ENCODE measurements at regions not wholly inside any gene's neighbourhood (a gene's known extent, or its start where the extent isn't known, plus 50 kb on each side); places are given as distances from the start of the nearest gene placed in this dataset.

DNA sequence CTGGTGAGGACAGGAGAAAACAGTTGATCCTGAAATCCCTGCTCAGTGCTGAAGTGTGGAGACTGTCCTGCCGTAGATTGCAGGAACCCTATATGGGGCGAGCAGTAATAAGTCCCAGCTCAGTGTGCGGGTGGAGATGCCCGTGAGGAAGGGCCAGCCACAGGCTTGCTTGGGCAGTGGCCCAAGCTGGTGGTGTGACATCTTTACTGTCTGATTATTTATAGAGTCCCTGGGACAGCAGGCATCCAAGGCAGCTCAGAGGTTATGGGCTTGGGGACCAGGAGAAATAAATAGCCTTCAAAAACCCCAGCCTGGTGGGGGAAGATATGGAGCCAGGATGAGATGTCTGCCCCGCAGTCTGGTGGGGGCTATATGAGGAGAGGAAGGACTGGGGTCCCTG is 170.7 kb upstream of the POU3F1 start:
- Histone ChIP-seq H3K9me3 (ENCODE audit: control insufficient read depth, low read depth, low read length) (no peaks in the 10 kb centered on the region), H3K18ac (ENCODE audit: insufficient read length, low read depth, low read length) (no peak overlapping the region), H3K56ac (ENCODE audit: insufficient read length, low read depth, low read length) (no peak overlapping the region), H3K14ac (ENCODE audit: insufficient read depth, low read length) (no peak overlapping the region), H2AK5ac (ENCODE audit: insufficient read length, low read length) (no peak overlapping the region), H2BK20ac (ENCODE audit: low read depth, low read length, poor library complexity, severe bottlenecking) (no peak overlapping the region), H4K8ac (replicated peaks; ENCODE audit: insufficient read length, low read depth, low read length) (no peak overlapping the region), H3K23ac (ENCODE audit: insufficient read length, low read depth, low read length) (no peak overlapping the region), H3K4me1 (ENCODE audit: insufficient read depth, low read length) (peaks cover 9% of the 10 kb centered on the region), H3K4me2 (ENCODE audit: insufficient read depth, insufficient read length, low read length) (no peak overlapping the region), H2BK120ac (ENCODE audit: low read depth, low read length, poor library complexity, severe bottlenecking) (no peak overlapping the region), H4K91ac (ENCODE audit: insufficient read length, low read depth, low read length) (no peak overlapping the region), H4K20me1 (ENCODE audit: control insufficient read depth, insufficient read depth, insufficient read length) (no peaks in the 10 kb centered on the region), H4K5ac (ENCODE audit: insufficient read length, low read depth, low read length) (no peak overlapping the region), H3K79me1 (ENCODE audit: insufficient read depth, low read depth, low read length, poor library complexity, severe bottlenecking) (no peaks in the 10 kb centered on the region), H3T11ph (ENCODE audit: low read length) (no peak overlapping the region), H3K27me3 (ENCODE audit: insufficient read depth, low read length) (no peaks in the 10 kb centered on the region; the same call in 1 of the 2 replicates), H3K4ac (ENCODE audit: low read depth, low read length) (no peak overlapping the region), H2AFZ (ENCODE audit: low read length) (no peak overlapping the region), H2BK12ac (ENCODE audit: insufficient read length, low read depth, low read length) (no peak overlapping the region), H3K9ac (ENCODE audit: extremely low read depth, insufficient read length, low read length) (no peak overlapping the region), H2BK15ac (ENCODE audit: low read depth, low read length) (no peak overlapping the region), H3K79me2 (ENCODE audit: insufficient read depth, low read length) (no peaks in the 10 kb centered on the region), H3K23me2 (ENCODE audit: insufficient read length, low read depth, low read length, poor library complexity, severe bottlenecking) (no peaks in the 10 kb centered on the region), H2BK5ac (ENCODE audit: insufficient read length, low read length) (no peak overlapping the region), H3K27ac (ENCODE audit: insufficient read length, low read depth, low read length) (no peak overlapping the region)
- Mint-ChIP-seq H3K27ac (peak overlapping the region in 1 of 3 experiments; percentile 49; a peak in 1 of 7 replicates), H3K4me1 (peaks cover 46 to 49% of the 10 kb centered on the region in 2 experiments), H3K27me3 (ENCODE audit: low read depth) (peaks cover 13% of the 10 kb centered on the region), H3K4me3 (no peak overlapping the region), H3K36me3 (ENCODE audit: insufficient read depth in 1 of 3, low read depth in 3 of 3) (no peaks in the 10 kb centered on the region), H3K9me3 (no peaks in the 10 kb centered on the region; a peak in 1 of 5 replicates)
- TF ChIP-seq, protein P1, sequence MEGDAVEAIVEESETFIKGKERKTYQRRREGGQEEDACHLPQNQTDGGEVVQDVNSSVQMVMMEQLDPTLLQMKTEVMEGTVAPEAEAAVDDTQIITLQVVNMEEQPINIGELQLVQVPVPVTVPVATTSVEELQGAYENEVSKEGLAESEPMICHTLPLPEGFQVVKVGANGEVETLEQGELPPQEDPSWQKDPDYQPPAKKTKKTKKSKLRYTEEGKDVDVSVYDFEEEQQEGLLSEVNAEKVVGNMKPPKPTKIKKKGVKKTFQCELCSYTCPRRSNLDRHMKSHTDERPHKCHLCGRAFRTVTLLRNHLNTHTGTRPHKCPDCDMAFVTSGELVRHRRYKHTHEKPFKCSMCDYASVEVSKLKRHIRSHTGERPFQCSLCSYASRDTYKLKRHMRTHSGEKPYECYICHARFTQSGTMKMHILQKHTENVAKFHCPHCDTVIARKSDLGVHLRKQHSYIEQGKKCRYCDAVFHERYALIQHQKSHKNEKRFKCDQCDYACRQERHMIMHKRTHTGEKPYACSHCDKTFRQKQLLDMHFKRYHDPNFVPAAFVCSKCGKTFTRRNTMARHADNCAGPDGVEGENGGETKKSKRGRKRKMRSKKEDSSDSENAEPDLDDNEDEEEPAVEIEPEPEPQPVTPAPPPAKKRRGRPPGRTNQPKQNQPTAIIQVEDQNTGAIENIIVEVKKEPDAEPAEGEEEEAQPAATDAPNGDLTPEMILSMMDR (conservative IDR thresholded peaks at IDR 0.05): no peak
- WGBS (ENCODE audit: extremely low coverage, insufficient read length, low lambda C conversion rate): no CpG with 5 or more reads among the region's 5 CpGs
- DNase-seq: no peak

Measured in H9 (cell line).